ENCODE measurements at regions not wholly inside any gene's neighbourhood (a gene's known extent, or its start where the extent isn't known, plus 50 kb on each side); places are given as distances from the start of the nearest gene placed in this dataset.
"Not testable (repeated sequence)": the region's sequence is repeated elsewhere in the genome, so short reads cannot be mapped to it uniquely, and the experiment has no call there.

DNA sequence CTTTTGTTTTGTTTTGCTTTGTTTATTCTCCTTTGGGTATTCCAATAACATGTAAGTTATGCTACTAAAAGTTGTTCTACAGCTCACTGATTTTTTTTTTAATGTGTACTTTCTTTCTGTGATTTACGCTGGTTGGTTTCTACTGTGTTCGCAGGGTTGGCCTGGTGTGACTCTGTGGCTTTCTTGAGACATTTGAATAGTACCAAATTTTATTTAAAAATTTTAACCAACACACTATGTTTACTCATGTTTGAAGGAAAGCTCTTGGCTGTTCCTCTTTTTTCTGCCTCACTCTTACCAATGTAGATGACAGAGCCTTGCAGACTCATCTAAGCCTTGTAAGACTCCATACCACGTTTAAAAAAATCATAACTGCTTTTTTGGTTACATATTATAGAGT, 1784.9 kb upstream of the DEFB115 start:
- WGBS (ENCODE audit: missing lambda C conversion rate) = 9% methylated on average over 3 of the region's 3 CpGs
- Histone ChIP-seq H3K4me2 (no peak overlapping the region), H3K4me3 (no peak overlapping the region), H3K27ac (no peak overlapping the region), H3K4me1 (no peaks in the 10 kb centered on the region), H3K9me3 (no peaks in the 10 kb centered on the region)
- TF ChIP-seq POLR2A (IDR thresholded peaks at IDR 0.05; ENCODE audit: low read length) (no peak), NR3C1 (IDR thresholded peaks at IDR 0.05) (no peak), HOXB13 (CRISPR knock-in tag; IDR thresholded peaks at IDR 0.05; ENCODE audit: low read depth) (no peak), RNF2 (IDR thresholded peaks at IDR 0.05; ENCODE audit: borderline replicate concordance, low read depth) (no peak), JUNB (IDR thresholded peaks at IDR 0.05) (no peak), MAFK (IDR thresholded peaks at IDR 0.05; ENCODE audit: partially characterized antibody) (no peak), KDM1A (IDR thresholded peaks at IDR 0.05; ENCODE audit: low read depth) (no peak), FOXS1 (CRISPR knock-in tag; IDR thresholded peaks at IDR 0.05) (no peak)
- TF ChIP-seq, protein P1, sequence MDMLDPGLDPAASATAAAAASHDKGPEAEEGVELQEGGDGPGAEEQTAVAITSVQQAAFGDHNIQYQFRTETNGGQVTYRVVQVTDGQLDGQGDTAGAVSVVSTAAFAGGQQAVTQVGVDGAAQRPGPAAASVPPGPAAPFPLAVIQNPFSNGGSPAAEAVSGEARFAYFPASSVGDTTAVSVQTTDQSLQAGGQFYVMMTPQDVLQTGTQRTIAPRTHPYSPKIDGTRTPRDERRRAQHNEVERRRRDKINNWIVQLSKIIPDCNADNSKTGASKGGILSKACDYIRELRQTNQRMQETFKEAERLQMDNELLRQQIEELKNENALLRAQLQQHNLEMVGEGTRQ (IDR thresholded peaks at IDR 0.05) = no peak
- TF ChIP-seq, protein P2, sequence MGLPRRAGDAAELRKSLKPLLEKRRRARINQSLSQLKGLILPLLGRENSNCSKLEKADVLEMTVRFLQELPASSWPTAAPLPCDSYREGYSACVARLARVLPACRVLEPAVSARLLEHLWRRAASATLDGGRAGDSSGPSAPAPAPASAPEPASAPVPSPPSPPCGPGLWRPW (IDR thresholded peaks at IDR 0.05) = no peak
- TF ChIP-seq, protein P3, sequence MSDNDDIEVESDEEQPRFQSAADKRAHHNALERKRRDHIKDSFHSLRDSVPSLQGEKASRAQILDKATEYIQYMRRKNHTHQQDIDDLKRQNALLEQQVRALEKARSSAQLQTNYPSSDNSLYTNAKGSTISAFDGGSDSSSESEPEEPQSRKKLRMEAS (IDR thresholded peaks at IDR 0.05) = no peak
- CTCF ChIA-PET = interaction anchor here (1.1 to 1.3 kb wide), 2 partner anchors 9 to 14 kb away, joined by 3 read pairs; no protein-coding TSS in a partner anchor
- POLR2A ChIA-PET = no interaction called here
- no peak for FAIRE-seq
- no peak for ATAC-seq
- DNase-seq (ENCODE audit: low read depth in 1 of 2, low spot score in 1 of 2) = no peak

DNA sequence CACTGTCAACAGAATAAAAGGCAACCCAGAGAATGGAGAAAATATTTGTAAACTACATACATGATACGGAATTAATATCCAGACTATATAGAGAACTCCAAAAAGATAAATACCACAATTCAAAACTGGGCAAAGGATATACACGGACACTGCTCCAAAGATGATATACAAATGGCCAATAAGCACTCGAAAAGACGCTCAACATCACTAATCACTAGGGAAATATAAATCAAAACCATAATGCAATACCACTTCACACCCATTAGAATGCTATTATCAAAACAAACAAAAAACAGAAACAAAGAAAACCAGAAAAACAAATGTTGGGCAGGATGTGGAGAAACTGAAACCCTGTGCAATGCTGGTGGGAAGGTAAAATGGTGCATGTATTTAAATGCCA, 1764.6 kb upstream of the DEFB115 start:
- DNase-seq (ENCODE audit: low read depth in 1 of 2, low spot score in 1 of 2); CTCF ChIA-PET; H3K4me1 ChIP-seq; H3K4me3 ChIP-seq; POLR2A ChIA-PET; H3K9me3 ChIP-seq; H3K27ac ChIP-seq; FAIRE-seq; H3K4me2 ChIP-seq; ATAC-seq: not testable (repeated sequence)
- TF ChIP-seq RFX5 (IDR thresholded peaks at IDR 0.05) = peak; percentile 86
- WGBS (ENCODE audit: missing lambda C conversion rate) = 15% methylated on average over 4 of the region's 4 CpGs

DNA sequence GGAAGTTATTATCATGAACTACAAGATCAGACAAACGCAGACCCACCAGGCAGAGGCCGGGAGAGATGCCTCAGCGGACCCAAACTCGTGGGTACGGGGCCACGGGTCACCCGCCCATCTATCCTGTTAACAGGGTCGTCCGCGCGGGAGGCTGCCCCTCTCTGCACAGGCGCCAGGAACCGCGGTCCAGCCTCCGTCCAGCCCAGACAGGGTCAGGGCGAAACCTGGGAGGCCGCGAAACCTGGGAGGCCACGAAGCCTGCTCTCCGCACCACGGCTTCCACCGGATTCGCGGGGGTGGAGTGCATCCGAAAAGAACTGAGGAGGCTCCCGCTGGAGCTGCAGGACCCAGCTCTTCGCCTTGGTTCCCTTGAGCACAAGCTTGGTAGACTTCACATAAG, 1760.7 kb upstream of the DEFB115 start:
- H3K9me3 ChIP-seq; H3K4me3 ChIP-seq; H3K4me1 ChIP-seq; ATAC-seq; H3K4me2 ChIP-seq; H3K27ac ChIP-seq; POLR2A ChIA-PET; FAIRE-seq; DNase-seq (ENCODE audit: low read depth in 1 of 2, low spot score in 1 of 2): not testable (repeated sequence)
- CTCF ChIA-PET = interaction anchor here (0.6 kb wide), 1 partner anchor 1924 kb away, joined by 3 read pairs; no protein-coding TSS in a partner anchor
- 26% methylated on average over 14 of the region's 27 CpGs for WGBS (ENCODE audit: missing lambda C conversion rate)

DNA sequence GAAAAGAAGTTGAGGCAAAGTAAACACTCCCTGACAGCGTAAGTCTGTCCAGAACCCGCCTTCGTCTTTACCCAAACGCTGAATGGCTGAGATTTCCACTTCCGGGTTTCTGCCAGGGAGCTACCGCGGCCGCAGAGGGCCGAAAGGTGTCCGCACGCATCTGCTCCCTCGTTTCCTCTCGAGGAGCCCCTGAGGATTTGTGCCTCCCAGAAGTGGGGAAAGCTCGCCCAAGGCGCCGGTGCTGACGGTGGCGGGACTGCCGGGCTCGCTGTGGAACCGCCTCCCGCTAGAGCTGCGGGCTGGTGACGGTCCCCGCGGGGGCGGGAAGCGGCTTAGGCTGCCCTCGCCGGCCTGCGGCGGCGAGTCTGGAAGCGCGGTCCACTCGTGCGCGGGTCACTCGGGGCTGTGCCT, 1760.2 kb upstream of the DEFB115 start:
- H3K4me2 ChIP-seq = no peak overlapping the region
- no peak for FAIRE-seq
- no peaks in the 10 kb centered on the region for H3K9me3 ChIP-seq
- no peak for ATAC-seq
- ChIA-PET CTCF (interaction anchor here (0.6 kb wide), 1 partner anchor 1924 kb away, joined by 3 read pairs; no protein-coding TSS in a partner anchor), POLR2A (no interaction called here)
- H3K4me3 ChIP-seq = no peak overlapping the region
- H3K4me1 ChIP-seq = no peaks in the 10 kb centered on the region
- no peak for DNase-seq (ENCODE audit: low read depth in 1 of 2, low spot score in 1 of 2)
- TF ChIP-seq EP300 (IDR thresholded peaks at IDR 0.05) (no peak), HDAC2 (IDR thresholded peaks at IDR 0.05) (no peak), RAD21 (conservative IDR thresholded peaks at IDR 0.05 in 1 of 2, IDR thresholded peaks at IDR 0.05 in 1 of 2) (no peak), CBX8 (IDR thresholded peaks at IDR 0.05) (no peak), ZC3H11A (IDR thresholded peaks at IDR 0.05) (no peak), POLR2A (IDR thresholded peaks at IDR 0.05; ENCODE audit: low read length) (no peak)
- TF ChIP-seq, protein P1 (IDR thresholded peaks at IDR 0.05) = no peak
- TF ChIP-seq, protein P4, sequence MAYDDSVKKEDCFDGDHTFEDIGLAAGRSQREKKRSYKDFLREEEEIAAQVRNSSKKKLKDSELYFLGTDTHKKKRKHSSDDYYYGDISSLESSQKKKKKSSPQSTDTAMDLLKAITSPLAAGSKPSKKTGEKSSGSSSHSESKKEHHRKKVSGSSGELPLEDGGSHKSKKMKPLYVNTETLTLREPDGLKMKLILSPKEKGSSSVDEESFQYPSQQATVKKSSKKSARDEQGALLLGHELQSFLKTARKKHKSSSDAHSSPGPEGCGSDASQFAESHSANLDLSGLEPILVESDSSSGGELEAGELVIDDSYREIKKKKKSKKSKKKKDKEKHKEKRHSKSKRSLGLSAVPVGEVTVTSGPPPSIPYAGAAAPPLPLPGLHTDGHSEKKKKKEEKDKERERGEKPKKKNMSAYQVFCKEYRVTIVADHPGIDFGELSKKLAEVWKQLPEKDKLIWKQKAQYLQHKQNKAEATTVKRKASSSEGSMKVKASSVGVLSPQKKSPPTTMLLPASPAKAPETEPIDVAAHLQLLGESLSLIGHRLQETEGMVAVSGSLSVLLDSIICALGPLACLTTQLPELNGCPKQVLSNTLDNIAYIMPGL (CRISPR knock-in tag; IDR thresholded peaks at IDR 0.05; ENCODE audit: borderline replicate concordance) = no peak
- no peak overlapping the region for H3K27ac ChIP-seq
- 65% methylated on average over 38 of the region's 39 CpGs for WGBS (ENCODE audit: missing lambda C conversion rate)

DNA sequence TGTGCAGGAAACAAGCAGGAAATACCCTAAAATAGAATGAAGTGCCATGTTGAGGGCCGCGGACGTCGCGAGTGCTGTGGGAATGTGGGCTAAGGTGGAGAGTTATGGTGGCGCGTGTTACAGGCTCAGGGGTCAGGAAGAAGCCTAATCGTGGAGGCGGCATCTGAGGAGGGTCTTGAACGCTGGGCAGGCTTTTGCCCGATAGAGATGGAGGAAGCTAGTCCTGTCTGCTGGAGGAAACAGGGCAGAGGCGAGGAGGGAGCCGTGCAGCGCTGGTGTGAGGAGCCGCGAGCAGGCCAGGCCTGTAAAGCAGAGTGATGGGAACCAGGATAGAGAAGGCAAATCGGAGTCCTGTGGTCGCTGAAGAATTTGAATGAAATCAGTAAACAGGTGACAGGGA, 1759.8 kb upstream of the DEFB115 start:
- H3K4me3 ChIP-seq; H3K27ac ChIP-seq; POLR2A ChIA-PET; DNase-seq (ENCODE audit: low read depth in 1 of 2, low spot score in 1 of 2); H3K4me2 ChIP-seq; FAIRE-seq; CTCF ChIA-PET; H3K9me3 ChIP-seq; ATAC-seq; H3K4me1 ChIP-seq: not testable (repeated sequence)
- 56% methylated on average over 18 of the region's 18 CpGs for WGBS (ENCODE audit: missing lambda C conversion rate)

DNA sequence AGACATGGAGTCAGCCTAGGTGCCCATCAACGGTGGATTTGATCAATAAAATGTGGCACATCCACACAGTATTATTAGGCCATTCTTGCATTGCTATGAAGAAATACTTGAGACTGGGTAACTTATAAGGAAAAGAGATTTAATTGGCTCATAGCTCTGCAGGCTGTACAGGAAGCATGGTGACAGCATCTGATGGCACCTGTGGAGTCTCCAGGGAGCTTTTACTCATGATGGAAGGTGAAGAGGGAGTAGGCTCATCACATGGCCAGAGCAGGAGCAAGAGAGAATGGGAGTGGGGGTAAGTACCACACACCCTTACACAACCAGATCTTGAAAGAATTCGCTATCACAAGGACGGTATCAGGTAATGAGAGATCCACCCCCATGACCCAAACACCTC, 1756.7 kb upstream of the DEFB115 start:
- DNase-seq (ENCODE audit: low read depth in 1 of 2, low spot score in 1 of 2); POLR2A ChIA-PET; ATAC-seq; H3K27ac ChIP-seq; H3K9me3 ChIP-seq; CTCF ChIA-PET; H3K4me2 ChIP-seq; H3K4me1 ChIP-seq; H3K4me3 ChIP-seq; FAIRE-seq: not testable (repeated sequence)
- 12% methylated on average over 3 of the region's 3 CpGs for WGBS (ENCODE audit: missing lambda C conversion rate)

DNA sequence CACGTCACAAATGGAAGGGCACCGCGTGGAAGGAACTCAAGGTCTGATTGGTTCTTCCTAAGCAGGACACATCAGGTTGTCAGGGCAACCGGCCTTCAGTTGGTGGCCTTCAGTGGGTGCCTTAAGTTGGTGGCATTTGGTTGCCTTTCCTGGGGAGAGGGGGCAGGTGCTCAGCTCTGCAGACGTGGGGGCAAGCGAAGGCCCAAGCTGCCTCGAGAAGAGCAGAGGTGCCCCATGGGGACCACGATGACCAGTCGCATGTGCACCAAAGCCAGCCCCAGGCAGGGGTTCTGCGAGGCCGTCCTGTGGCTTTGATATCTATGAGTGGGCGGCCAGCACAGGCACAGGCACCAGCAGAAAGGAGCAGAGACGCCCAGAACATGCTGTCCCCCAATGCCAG, 1742.8 kb upstream of the DEFB115 start:
- FAIRE-seq, CTCF ChIA-PET: not testable (repeated sequence)

More for the DNA sequence above, 1742.8 kb upstream of the DEFB115 start:
- DNase-seq (ENCODE audit: low read depth in 1 of 2, low spot score in 1 of 2); H3K4me1 ChIP-seq; H3K4me2 ChIP-seq; H3K9me3 ChIP-seq; H3K4me3 ChIP-seq; ATAC-seq; H3K27ac ChIP-seq; POLR2A ChIA-PET: not testable (repeated sequence)
- WGBS (ENCODE audit: missing lambda C conversion rate) = 13% methylated on average over 13 of the region's 13 CpGs
